GM08714 (cell line): ENCODE measurements at regions not wholly inside any gene's neighbourhood (a gene's known extent, or its start where the extent isn't known, plus 50 kb on each side); places are given as distances from the start of the nearest gene placed in this dataset.

ENCODE experiments used
- H3K4me3 ChIP-seq: fragments of 200-500 bp; sonication (Bioruptor generic); 2 replicates; pipeline ENCODE4 v1.5.1; 2014; ENCODE audit warnings: mild to moderate bottlenecking, low read length, inconsistent platforms
- ZNF274 ChIP-seq: IDR thresholded peaks from 2 replicates; pipeline ENCODE4 v1.6.1; 2012; ENCODE audit warnings: mild to moderate bottlenecking, low read depth, low read length

DNA sequence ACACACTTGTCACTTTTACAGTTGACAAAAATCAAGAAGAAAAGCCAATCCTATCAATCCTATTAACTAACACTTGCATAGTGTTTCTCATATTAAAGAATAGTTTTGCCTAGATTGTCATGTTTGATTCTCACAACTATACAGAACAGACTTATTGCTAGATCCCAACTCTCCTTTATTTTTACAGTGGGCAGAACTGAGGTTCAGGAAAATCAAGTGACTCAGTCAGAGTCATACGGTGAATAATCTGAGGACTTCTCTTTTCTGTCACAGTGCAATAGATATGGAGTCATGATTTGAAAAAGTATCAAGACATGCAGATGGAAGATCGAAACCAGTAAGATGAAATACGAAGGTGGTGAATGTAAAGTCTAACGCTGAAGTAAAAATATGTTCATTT is 195.1 kb upstream of the CITED2 start:
- no peak for TF ChIP-seq ZNF274
- H3K4me3 ChIP-seq, result no peak overlapping the region

DNA sequence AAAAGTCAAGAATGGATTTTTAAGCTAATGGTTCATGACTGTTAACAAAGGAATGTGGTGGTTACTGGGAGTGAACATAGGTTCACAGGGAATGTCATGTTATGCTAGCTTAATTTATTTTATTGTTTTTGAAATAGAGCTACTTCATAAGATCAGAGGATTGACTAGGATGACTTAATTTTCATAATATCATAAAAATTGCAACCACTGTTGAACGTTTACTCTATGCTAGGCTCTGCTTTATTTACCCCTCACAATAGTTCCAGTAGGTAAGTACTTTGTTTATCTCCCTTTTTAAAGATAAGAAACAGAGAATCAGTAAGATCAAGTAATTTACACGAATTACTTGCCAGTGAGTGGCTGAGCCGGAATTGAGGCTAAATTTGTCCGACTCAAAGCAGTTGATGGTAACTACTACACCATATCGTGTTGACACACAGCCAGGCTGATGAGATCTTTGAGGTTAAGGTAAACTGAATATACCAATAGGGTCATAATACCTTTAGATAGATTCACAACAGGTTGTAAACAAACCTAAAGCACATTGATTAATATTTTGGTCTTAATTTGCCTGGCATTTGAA is 194.6 kb upstream of the CITED2 start:
- TF ChIP-seq ZNF274, result no peak
- H3K4me3 ChIP-seq, result no peak overlapping the region

DNA sequence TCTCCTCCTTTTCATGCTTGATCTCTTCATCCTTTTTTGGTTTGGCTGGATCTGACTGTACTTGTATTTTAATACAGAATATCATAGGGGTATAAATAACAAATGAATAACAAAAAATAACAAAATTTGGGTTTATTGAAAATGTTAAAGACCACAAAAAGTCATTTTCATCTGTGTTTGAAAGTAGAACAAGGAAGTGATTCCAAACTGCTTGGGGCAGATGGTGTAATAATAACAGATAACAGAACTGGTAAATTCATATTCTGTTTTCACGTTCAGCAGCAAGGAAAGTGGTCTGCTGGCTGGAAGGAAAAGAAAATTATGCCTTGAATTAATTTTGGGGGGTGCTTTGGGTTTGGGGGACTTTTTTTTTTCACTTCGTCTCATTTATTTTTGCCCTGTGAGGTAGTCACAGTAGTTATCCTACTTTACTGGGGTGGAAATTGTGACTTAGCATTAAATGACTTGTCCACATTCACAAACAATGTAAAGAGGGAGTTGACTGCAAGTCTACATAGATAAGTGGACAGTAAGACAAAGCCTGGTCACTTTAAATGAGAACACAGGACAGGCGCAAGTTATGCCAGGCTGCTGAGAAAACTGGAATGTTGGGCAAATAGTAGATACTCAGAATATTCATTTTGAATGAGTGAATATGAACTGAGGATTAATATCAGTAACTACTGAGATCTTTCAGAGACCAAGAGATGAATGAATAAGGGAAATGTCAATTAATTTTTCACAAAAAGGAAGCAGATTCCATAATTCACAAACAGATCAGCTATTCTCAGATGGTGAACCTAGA is 193.9 kb upstream of the CITED2 start:
- no peak overlapping the region for H3K4me3 ChIP-seq
- no peak for TF ChIP-seq ZNF274

DNA sequence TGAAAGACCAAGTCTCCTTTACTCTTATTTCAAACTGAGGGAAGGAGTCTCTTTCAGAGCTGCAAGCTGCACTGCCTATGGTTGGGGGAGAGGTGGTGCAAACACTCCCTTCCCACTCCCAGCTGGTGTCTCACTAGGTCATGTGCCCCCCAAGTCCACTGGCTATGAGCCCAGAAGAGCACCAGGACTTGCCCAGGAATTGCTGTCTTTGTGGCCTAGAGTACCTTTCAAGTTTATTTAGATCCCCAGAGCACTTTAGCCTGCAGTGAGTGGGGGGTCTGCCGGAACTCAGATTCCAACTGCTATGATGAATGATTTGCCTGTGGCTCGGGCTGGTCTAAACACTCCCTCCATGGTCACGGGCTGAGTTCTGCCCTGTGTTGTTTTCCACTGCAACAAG is 192.6 kb upstream of the CITED2 start:
- no peak overlapping the region for H3K4me3 ChIP-seq
- TF ChIP-seq ZNF274, result no peak

DNA sequence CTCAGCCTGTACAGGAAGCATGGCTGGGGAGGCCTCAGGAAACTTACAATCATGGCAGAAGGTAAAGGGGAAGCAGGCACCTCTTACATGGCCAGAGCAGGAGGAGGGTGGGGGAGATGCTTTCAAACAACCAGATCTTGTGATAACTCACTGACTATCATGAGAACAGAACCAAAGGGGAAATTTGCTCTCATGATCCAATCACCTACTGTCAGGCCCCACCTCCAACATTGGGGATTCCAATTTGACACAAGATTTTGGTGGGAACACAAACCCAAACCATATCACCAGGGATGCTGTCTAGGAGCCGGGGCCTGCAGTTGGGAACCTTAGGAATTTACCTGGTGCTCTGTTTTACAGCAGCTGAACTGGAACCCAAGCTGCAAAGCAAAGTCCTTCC is 191.1 kb upstream of the CITED2 start:
- no peak overlapping the region for H3K4me3 ChIP-seq
- TF ChIP-seq ZNF274, result no peak

DNA sequence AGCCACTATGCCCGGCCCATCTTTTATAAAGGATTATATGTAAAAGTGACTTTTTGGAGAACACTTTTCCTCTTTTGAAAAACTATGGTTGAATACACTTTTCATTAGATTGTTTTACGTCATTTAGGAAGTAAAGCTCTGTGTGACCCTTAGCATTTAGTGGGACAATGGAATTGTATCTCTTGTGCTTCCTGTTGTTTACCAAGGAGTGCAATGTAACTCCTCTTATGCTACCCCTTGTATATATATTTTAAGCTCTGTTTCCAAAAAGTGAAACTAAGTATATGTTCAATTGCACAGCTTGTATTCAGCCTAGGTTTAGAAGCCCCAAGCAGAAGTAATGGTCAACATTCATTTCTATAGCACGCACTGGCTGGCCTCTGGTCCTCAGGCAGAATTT is 183.1 kb upstream of the CITED2 start:
- no peak for TF ChIP-seq ZNF274
- H3K4me3 ChIP-seq, result no peak overlapping the region

GRCh38 chr6:139556532-139556931 is 182.1 kb upstream of the CITED2 start:
- no peak overlapping the region for H3K4me3 ChIP-seq
- TF ChIP-seq ZNF274, result no peak

- TF ChIP-seq ZNF274, result no peak
Observed at GRCh38 chr6:139553916-139554315, 179.5 kb upstream of the CITED2 start.

DNA sequence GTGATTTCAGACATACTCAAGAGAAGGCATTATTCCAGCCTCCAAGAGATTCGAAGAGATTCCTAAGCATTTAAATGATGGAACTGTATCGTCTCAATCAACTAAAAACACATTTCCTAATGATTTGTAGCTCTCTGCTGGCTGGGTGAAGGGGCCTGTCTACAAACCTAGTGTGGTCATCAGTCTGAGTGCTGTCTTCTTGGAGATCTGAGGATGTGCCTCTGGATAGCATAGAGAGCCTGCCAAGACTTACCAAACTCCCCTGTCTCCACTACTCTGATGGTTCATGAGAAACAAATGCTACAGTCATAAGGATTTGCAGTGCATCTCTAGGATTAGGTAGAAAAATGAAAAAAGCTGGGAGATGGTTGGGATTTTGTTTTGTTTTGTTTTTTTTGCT is 176.9 kb upstream of the CITED2 start:
- TF ChIP-seq ZNF274, result no peak
- no peak overlapping the region for H3K4me3 ChIP-seq

More at GRCh38 chr6:139553916-139554315, 179.5 kb upstream of the CITED2 start:
- no peak overlapping the region for H3K4me3 ChIP-seq

- TF ChIP-seq ZNF274, result no peak
- H3K4me3 ChIP-seq, result no peak overlapping the region
Observed at GRCh38 chr6:139550361-139550760, 175.9 kb upstream of the CITED2 start.

DNA sequence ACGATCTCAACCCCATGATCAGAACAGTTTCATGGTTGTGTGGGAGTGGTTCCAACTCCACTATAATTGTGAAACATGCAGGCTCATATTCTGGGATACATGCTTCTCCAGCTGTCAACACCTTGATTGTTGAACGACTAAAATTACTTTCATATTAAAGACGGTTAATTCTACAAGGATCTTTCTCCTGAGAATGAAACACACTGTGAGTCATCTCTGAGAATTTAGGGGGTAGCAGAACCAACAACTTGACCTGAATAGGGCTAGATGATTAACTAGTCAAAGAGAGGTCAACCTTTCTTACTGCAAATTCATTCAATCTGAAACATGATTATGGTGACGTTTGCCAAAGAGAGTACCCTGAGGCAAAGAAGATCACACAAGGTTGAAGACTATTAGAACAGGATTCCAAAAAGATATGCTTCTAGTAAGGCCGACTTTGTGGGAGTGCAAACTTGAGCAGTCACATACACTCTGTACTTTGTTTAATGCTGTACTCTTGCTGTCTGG is 175.2 kb upstream of the CITED2 start:
- H3K4me3 ChIP-seq, result no peak overlapping the region
- no peak for TF ChIP-seq ZNF274

DNA sequence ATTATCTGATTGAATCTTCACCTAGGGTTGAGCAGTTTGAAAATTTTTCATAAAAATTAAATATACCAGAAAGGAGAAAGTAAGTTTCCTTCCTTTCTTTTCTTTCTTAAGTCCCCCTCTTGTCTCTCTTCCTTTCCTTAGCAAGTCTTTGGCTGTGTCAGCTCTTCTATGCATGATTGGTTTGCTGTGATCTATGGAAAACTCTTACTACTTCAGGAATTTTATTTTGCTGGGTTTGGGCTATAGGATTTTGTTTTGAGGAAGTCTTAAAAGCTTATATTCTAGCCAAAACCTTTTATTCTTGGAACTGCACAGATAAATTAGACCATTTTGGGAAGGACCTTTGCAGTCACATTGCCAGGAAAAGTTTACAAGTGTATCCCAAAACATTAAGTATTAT is 173.4 kb upstream of the CITED2 start:
- H3K4me3 ChIP-seq, result no peak overlapping the region
- no peak for TF ChIP-seq ZNF274

- no peak for TF ChIP-seq ZNF274
- no peak overlapping the region for H3K4me3 ChIP-seq
Observed at GRCh38 chr6:139547122-139547776, 172.8 kb upstream of the CITED2 start.

GRCh38 chr6:139546106-139546472 is 171.6 kb upstream of the CITED2 start:
- H3K4me3 ChIP-seq, result no peak overlapping the region
- TF ChIP-seq ZNF274, result no peak

GRCh38 chr6:139545206-139546105 is 171.0 kb upstream of the CITED2 start:
- H3K4me3 ChIP-seq, result no peak overlapping the region
- TF ChIP-seq ZNF274, result no peak
